ENCODE measurements at regions not wholly inside any gene's neighbourhood (a gene's known extent, or its start where the extent isn't known, plus 50 kb on each side); places are given as distances from the start of the nearest gene placed in this dataset.

- TF ChIP-seq, protein P1, sequence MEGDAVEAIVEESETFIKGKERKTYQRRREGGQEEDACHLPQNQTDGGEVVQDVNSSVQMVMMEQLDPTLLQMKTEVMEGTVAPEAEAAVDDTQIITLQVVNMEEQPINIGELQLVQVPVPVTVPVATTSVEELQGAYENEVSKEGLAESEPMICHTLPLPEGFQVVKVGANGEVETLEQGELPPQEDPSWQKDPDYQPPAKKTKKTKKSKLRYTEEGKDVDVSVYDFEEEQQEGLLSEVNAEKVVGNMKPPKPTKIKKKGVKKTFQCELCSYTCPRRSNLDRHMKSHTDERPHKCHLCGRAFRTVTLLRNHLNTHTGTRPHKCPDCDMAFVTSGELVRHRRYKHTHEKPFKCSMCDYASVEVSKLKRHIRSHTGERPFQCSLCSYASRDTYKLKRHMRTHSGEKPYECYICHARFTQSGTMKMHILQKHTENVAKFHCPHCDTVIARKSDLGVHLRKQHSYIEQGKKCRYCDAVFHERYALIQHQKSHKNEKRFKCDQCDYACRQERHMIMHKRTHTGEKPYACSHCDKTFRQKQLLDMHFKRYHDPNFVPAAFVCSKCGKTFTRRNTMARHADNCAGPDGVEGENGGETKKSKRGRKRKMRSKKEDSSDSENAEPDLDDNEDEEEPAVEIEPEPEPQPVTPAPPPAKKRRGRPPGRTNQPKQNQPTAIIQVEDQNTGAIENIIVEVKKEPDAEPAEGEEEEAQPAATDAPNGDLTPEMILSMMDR (IDR thresholded peaks at IDR 0.05): no peak
- TF ChIP-seq TAF1 (IDR thresholded peaks at IDR 0.05; ENCODE audit: borderline replicate concordance, low read depth, low read length): no peak
- no peak for TF ChIP-seq REST (IDR thresholded peaks at IDR 0.05; ENCODE audit: low read depth, low read length)
- TF ChIP-seq GABPA (IDR thresholded peaks at IDR 0.05; ENCODE audit: low read depth): no peak
- TF ChIP-seq EP300 (IDR thresholded peaks at IDR 0.05; ENCODE audit: borderline replicate concordance in 1 of 2, low read depth in 1 of 2, low read length in 1 of 2): no peak
- no peak for TF ChIP-seq POLR2AphosphoS5 (IDR thresholded peaks at IDR 0.05; ENCODE audit: low read depth, low read length)
- TF ChIP-seq, protein P2, sequence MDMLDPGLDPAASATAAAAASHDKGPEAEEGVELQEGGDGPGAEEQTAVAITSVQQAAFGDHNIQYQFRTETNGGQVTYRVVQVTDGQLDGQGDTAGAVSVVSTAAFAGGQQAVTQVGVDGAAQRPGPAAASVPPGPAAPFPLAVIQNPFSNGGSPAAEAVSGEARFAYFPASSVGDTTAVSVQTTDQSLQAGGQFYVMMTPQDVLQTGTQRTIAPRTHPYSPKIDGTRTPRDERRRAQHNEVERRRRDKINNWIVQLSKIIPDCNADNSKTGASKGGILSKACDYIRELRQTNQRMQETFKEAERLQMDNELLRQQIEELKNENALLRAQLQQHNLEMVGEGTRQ (IDR thresholded peaks at IDR 0.05; ENCODE audit: borderline replicate concordance, low read depth, low read length): no peak
- no peak for TF ChIP-seq FOSL2 (IDR thresholded peaks at IDR 0.05; ENCODE audit: borderline replicate concordance, low read depth)
- no peak for TF ChIP-seq SIN3A (IDR thresholded peaks at IDR 0.05; ENCODE audit: borderline replicate concordance, low read depth, low read length)
- TF ChIP-seq YY1 (IDR thresholded peaks at IDR 0.05; ENCODE audit: low read depth): no peak
- TF ChIP-seq RAD21 (IDR thresholded peaks at IDR 0.05; ENCODE audit: low read length): no peak
- TF ChIP-seq, protein P3, sequence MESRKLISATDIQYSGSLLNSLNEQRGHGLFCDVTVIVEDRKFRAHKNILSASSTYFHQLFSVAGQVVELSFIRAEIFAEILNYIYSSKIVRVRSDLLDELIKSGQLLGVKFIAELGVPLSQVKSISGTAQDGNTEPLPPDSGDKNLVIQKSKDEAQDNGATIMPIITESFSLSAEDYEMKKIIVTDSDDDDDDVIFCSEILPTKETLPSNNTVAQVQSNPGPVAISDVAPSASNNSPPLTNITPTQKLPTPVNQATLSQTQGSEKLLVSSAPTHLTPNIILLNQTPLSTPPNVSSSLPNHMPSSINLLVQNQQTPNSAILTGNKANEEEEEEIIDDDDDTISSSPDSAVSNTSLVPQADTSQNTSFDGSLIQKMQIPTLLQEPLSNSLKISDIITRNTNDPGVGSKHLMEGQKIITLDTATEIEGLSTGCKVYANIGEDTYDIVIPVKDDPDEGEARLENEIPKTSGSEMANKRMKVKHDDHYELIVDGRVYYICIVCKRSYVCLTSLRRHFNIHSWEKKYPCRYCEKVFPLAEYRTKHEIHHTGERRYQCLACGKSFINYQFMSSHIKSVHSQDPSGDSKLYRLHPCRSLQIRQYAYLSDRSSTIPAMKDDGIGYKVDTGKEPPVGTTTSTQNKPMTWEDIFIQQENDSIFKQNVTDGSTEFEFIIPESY (IDR thresholded peaks at IDR 0.05; ENCODE audit: borderline replicate concordance, low read depth): no peak
Measured at GRCh38 chr5:123819386-123819785, 307.4 kb downstream of the CSNK1G3 start.

Measured in SK-N-SH (cell line).